Uterus (tissue), 2 donors: ENCODE measurements at regions not wholly inside any gene's neighbourhood (a gene's known extent, or its start where the extent isn't known, plus 50 kb on each side); places are given as distances from the start of the nearest gene placed in this dataset.

Experiments
- POLR2A ChIP-seq, 2 donors: fragments of 450-650 bp; IDR thresholded peaks; one replicate each; pipeline ENCODE4 v1.6.1; 2016; ENCODE audit warnings: antibody characterized with exemption in 2 of 2, mild to moderate bottlenecking in 1 of 2, moderate library complexity in 1 of 2
- TF ChIP-seq, protein P1 (sequence below), 4 experiments: fragments of 200-600 bp in 2 of 4; fragments of 450-650 bp in 2 of 4; sonication (generic) in 2 of 4; IDR thresholded peaks; one replicate each; pipeline ENCODE4 v1.5.1; 2016 to 2019; ENCODE audit warnings: antibody characterized with exemption in 4 of 4, mild to moderate bottlenecking in 2 of 4, moderate library complexity in 1 of 4

DNA sequence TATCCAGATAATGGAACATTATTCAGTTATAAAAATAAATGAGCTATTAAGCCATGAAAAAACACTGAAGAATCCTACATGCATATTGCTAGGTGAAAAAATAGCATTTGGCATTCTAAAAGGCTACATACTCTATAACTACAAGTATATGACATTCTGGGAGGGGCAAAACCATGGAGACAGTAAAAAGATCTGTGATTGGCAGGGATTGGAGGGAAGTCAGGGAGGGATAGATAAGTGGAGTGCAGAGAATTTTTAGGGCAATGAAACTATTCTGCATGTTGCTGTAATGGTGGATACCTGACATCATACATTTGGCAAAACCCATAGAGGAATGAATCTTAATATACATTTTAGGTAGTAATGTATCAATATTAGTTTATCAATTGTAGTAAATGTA, 63.1 kb upstream of the SLC38A2 start:
- TF ChIP-seq, protein P1, sequence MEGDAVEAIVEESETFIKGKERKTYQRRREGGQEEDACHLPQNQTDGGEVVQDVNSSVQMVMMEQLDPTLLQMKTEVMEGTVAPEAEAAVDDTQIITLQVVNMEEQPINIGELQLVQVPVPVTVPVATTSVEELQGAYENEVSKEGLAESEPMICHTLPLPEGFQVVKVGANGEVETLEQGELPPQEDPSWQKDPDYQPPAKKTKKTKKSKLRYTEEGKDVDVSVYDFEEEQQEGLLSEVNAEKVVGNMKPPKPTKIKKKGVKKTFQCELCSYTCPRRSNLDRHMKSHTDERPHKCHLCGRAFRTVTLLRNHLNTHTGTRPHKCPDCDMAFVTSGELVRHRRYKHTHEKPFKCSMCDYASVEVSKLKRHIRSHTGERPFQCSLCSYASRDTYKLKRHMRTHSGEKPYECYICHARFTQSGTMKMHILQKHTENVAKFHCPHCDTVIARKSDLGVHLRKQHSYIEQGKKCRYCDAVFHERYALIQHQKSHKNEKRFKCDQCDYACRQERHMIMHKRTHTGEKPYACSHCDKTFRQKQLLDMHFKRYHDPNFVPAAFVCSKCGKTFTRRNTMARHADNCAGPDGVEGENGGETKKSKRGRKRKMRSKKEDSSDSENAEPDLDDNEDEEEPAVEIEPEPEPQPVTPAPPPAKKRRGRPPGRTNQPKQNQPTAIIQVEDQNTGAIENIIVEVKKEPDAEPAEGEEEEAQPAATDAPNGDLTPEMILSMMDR (IDR thresholded peaks at IDR 0.05): no peak
- TF ChIP-seq POLR2A (IDR thresholded peaks at IDR 0.05): no peak
